SK-N-MC (cell line): ENCODE measurements at regions not wholly inside any gene's neighbourhood (a gene's known extent, or its start where the extent isn't known, plus 50 kb on each side); places are given as distances from the start of the nearest gene placed in this dataset.

Experiments
- EZH2 ChIP-seq: fragments of 200-600 bp; sonication (generic); IDR thresholded peaks from one replicate; pipeline ENCODE4 v1.6.1; 2017; ENCODE audit warnings: antibody characterized with exemption
- POLR2AphosphoS5 ChIP-seq: IDR thresholded peaks from 2 replicates; pipeline ENCODE4 v1.6.1; 2012; ENCODE audit warnings: mild to moderate bottlenecking, low read depth, low read length, borderline replicate concordance

GRCh38 chr2:16044946-16045456 is 104.7 kb downstream of the MYCN start:
- no peak for TF ChIP-seq POLR2AphosphoS5
- TF ChIP-seq EZH2, result no peak
